Heart right ventricle (tissue), 16 donors: ENCODE measurements at regions not wholly inside any gene's neighbourhood (a gene's known extent, or its start where the extent isn't known, plus 50 kb on each side); places are given as distances from the start of the nearest gene placed in this dataset.

ENCODE experiments used
- ATAC-seq, 8 donors: fragments of 200-7000 bp; cut with Tn5 transposase; one replicate each; pipeline ENCODE4 v1.9.1; 2020; ENCODE audit warnings: mild to moderate bottlenecking in 8 of 8, moderate library complexity in 8 of 8, moderate number of reproducible peaks in 1 of 8
- DNase-seq, 2 donors: peaks; one replicate each; pipeline ENCODE4 v3.0.0-alpha.2; 2020
- H3K27ac ChIP-seq, 10 donors: fragments of 200-600 bp; sonication (generic) in 2 of 10; one replicate each; pipeline versions ENCODE4 v1.5.0 to v1.8.0; 2020 to 2022; ENCODE audit warnings: mild to moderate bottlenecking in 3 of 10
- H3K27me3 ChIP-seq, 7 donors: fragments of 200-600 bp; one replicate each; pipeline ENCODE4 v1.8.0; 2021 to 2022; ENCODE audit warnings: mild to moderate bottlenecking in 2 of 7
- H3K36me3 ChIP-seq, 9 donors: fragments of 200-600 bp; sonication (generic) in 1 of 9; one replicate each; pipeline versions ENCODE4 v1.5.0 to v1.8.0; 2020 to 2022; ENCODE audit warnings: mild to moderate bottlenecking in 2 of 9
- H3K4me1 ChIP-seq, 9 donors: fragments of 200-600 bp; sonication (generic) in 1 of 9; one replicate each; pipeline versions ENCODE4 v1.5.0 to v1.8.0; 2020 to 2022; ENCODE audit warnings: mild to moderate bottlenecking in 4 of 9
- H3K4me3 ChIP-seq, 10 donors: fragments of 200-600 bp; sonication (generic) in 2 of 10; one replicate each; pipeline versions ENCODE4 v1.5.0 to v1.8.0; 2020 to 2022; ENCODE audit warnings: mild to moderate bottlenecking in 7 of 10, moderate library complexity in 2 of 10
- H3K9me3 ChIP-seq, 11 donors: fragments of 200-600 bp in 10 of 11; sonication (generic) in 2 of 11; one replicate each; pipeline versions ENCODE4 v1.5.0 to v1.8.0; 2013 to 2022; ENCODE audit warnings: mild to moderate bottlenecking in 2 of 11, control low read depth in 1 of 11, moderate library complexity in 1 of 11
- CTCF ChIP-seq, 9 donors: fragments of 200-600 bp; sonication (generic) in 2 of 9; IDR thresholded peaks; one replicate each; pipeline versions ENCODE4 v1.5.0 to v1.8.0; 2021 to 2022; ENCODE audit warnings: antibody characterized with exemption in 9 of 9, mild to moderate bottlenecking in 5 of 9, moderate library complexity in 1 of 9
- WGBS, 2 donors: extraction: QIAGEN DNeasy Blood & Tissue Kit; methylation state at CpG; one replicate each; pipeline ENCODE4 v1.1.7; 2013; ENCODE audit warnings: inconsistent platforms in 1 of 2; 5-methylcytosine and 5-hydroxymethylcytosine counted together
- intact Hi-C, 10 donors: fragments of 100-400 bp; cut with DNase I; formaldehyde crosslinking; loops; one replicate each; pipeline versions ENCODE4 v1.11.1 to v1.14.2; 2022
- donor health status: Arrhythmogenic right ventricular cardiomyopathy.
- donor health status: ischemic (EF 13 %, LVEDD 7.1; RV severe dilation, severe dysfunction).
- donor health status: healthy with polysubstance abuse.
- donor health status: DM: no; HTN: yes; CAD: no.
- donor health status: DM: no; HTN: no; CAD: no.
- donor health status: ischemic (EF 25% LVEDD 6.9; RV normal size, moderate dysfunction).
- donor health status: ischemic (EF 25% LVEDD 5.7; RV mildly dilated, moderate dysfunction).
- donor health status: healthy.
- donor health status: DM: yes; HTN: yes; CAD: no.
- donor health status: Ischemic cardiomyopathy.
- donor health status: ischemic (EF 35%, LVEDD 5.7; RV mildly dilated, moderate dysfunction).
- donor health status: nonischemic (EF 11% LVEDD 7.7; RV severe dilation, severe dysfunction).
- donor health status: DM: yes; HTN: yes; CAD: no.
- donor health status: PGD.
- donor health status: ischemic (EF 29% LVEDD 5.4; RV normal size, mild dysfunction).
- donor health status: nonischemic (EF 23%, LVEDD 6.1; RV moderate dilation, normal function).

GRCh38 chr21:22490049-22490448 lies 1491.8 kb downstream of the NCAM2 start:
- Histone ChIP-seq H3K27ac (no peak overlapping the region), H3K9me3 (peaks cover 0 to 15% (median 0%) of the 10 kb centered on the region in 11 donors), H3K27me3 (no peaks in the 10 kb centered on the region), H3K4me3 (no peak overlapping the region), H3K4me1 (no peaks in the 10 kb centered on the region), H3K36me3 (no peaks in the 10 kb centered on the region)
- 70 to 80% methylated on average over 1 of the region's 1 CpG for WGBS, 2 donors
- no peak for TF ChIP-seq CTCF (IDR thresholded peaks at IDR 0.05)
- ATAC-seq (no peak), DNase-seq (no peak)
- intact Hi-C loops, result no loop called here

DNA sequence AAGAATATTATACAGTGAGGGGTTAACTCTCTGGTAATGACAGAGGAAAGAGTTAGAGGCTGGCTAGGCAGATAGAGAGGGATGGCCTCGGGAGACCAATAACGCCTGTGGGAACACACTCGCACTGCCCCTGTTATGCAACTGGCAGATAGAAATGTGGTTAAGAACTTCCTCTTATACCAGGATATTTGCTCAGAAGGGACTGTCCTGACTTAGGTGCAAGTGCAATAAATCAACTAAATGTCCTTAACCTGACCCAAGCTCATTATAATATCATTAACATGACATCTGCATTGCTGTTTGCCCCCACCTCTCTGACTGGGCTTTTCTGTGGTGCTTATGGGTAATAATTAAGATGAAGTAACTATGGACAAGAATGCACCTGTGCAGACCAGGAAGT lies 1518.0 kb downstream of the NCAM2 start:
- no peaks in the 10 kb centered on the region for H3K27me3 ChIP-seq
- no peak overlapping the region for H3K27ac ChIP-seq
- intact Hi-C loops, result no loop called here
- no peaks in the 10 kb centered on the region for H3K4me1 ChIP-seq
- DNase-seq (no peak), ATAC-seq (no peak)
- no peak overlapping the region for H3K4me3 ChIP-seq
- TF ChIP-seq CTCF (IDR thresholded peaks at IDR 0.05), result no peak
- WGBS, 2 donors, result 44 to 72% methylated on average over 3 of the region's 3 CpGs
- no peaks in the 10 kb centered on the region for H3K36me3 ChIP-seq
- H3K9me3 ChIP-seq, result peaks cover 0 to 8% (median 0%) of the 10 kb centered on the region in 11 donors

DNA sequence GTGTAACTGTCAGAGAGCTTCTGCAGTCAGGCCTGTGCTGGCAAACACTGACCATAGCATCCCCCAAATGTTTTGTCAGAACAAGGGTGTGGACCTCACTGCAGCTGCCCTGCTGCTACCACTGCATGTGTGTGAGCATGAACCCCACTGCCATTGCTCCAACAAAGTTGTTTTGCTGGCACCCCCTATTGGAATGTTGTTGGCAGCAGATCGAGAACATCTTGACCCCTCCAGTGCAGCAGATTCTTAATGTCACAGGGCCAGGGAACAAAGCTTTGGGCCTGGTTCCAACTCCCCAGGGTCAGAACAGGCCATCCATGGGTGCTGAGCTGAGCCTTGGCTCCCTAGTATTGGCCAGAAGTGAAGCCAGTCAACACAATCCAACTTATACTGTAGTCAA lies 1537.4 kb downstream of the NCAM2 start:
- no peak for TF ChIP-seq CTCF (IDR thresholded peaks at IDR 0.05)
- intact Hi-C loops, result no loop called here
- no peak for ATAC-seq
- peaks cover 0 to 58% (median 9%) of the 10 kb centered on the region in 11 donors for H3K9me3 ChIP-seq
- H3K4me1 ChIP-seq, result no peaks in the 10 kb centered on the region
- H3K4me3 ChIP-seq, result no peak overlapping the region
- H3K36me3 ChIP-seq, result no peaks in the 10 kb centered on the region
- no peaks in the 10 kb centered on the region for H3K27me3 ChIP-seq
- H3K27ac ChIP-seq, result no peak overlapping the region
- WGBS, 2 donors, result 64 to 76% methylated on average over 1 of the region's 1 CpG
- DNase-seq, result no peak

DNA sequence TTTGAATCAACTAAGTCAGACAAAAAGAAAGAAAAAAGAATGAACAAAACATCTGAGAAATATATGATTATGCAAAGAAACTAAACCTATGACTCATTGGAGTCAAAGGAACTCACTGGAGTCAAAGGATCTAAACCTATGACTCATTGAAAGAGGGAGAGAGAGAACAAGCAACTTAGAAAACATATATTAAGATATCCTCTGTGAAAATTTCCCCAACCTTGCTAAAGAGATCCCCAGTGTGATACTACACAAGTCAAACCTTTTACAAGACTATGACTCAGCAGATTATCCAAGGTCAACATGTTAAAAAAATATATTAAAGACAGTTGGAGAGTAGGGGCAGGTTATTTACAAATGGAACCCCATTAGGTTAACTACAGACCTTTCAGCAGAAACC lies 1538.3 kb downstream of the NCAM2 start:
- no peak for TF ChIP-seq CTCF (IDR thresholded peaks at IDR 0.05)
- H3K27me3 ChIP-seq, result no peaks in the 10 kb centered on the region
- no peak for ATAC-seq
- H3K9me3 ChIP-seq, result peaks cover 0 to 64% (median 9%) of the 10 kb centered on the region in 11 donors
- H3K36me3 ChIP-seq, result no peaks in the 10 kb centered on the region
- no peaks in the 10 kb centered on the region for H3K4me1 ChIP-seq
- DNase-seq, result no peak
- H3K4me3 ChIP-seq, result no peak overlapping the region
- no peak overlapping the region for H3K27ac ChIP-seq
- intact Hi-C loops, result no loop called here

DNA sequence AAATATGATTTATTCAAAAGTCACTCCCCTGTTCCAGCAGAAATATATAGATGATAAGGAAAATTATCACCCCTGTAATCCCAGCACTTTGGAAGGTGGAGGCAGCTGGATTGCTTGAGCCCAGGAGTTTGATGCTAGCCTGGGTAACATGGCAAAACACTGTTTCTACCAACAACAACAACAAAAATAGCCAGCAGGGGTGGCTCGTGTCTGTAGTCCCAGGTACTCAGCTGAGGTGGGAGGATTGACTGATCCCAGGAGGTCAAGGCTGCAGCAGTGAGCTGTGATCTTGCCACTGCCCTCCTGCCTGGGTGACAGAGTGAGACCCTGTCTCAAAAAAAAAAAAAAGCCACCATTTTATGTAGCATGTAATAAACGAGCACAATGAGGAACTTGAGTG lies 1546.5 kb downstream of the NCAM2 start:
- TF ChIP-seq CTCF (IDR thresholded peaks at IDR 0.05), result no peak
- 48% methylated on average over 2 of the region's 2 CpGs for WGBS, 2 donors
- intact Hi-C loops, result no loop called here
- Histone ChIP-seq H3K27ac (no peak overlapping the region), H3K9me3 (peaks cover 0 to 17% (median 4%) of the 10 kb centered on the region in 11 donors), H3K36me3 (no peaks in the 10 kb centered on the region), H3K4me1 (no peaks in the 10 kb centered on the region), H3K27me3 (no peaks in the 10 kb centered on the region), H3K4me3 (no peak overlapping the region)
- no peak for ATAC-seq
- DNase-seq, result no peak
